ENCODE measurements at regions not wholly inside any gene's neighbourhood (a gene's known extent, or its start where the extent isn't known, plus 50 kb on each side); places are given as distances from the start of the nearest gene placed in this dataset.

GRCh38 chr2:175234153-175234552 is 52.6 kb upstream of the ATP5MC3 start:
- Mint-ChIP-seq H3K36me3 (no peaks in the 10 kb centered on the region), H3K4me3 (no peak overlapping the region), H3K27me3 (peaks cover 8% of the 10 kb centered on the region), H3K27ac (no peak overlapping the region), H3K9me3 (peaks cover 5% of the 10 kb centered on the region), H3K4me1 (no peaks in the 10 kb centered on the region)
- DNase-seq: no peak
- CTCF ChIA-PET: interaction anchor here (2.2 kb wide), 1 partner anchor 17 kb away, joined by 13 read pairs; no protein-coding TSS in a partner anchor

- H3K4me3 Mint-ChIP-seq: no peak overlapping the region
- CTCF ChIA-PET: interaction anchor here (2.2 kb wide), 1 partner anchor 18 kb away, joined by 13 read pairs; no protein-coding TSS in a partner anchor
- peaks cover 2% of the 10 kb centered on the region for H3K9me3 Mint-ChIP-seq
- no peaks in the 10 kb centered on the region for H3K36me3 Mint-ChIP-seq
- no peak for DNase-seq
- peaks cover under 1% of the 10 kb centered on the region for H3K27me3 Mint-ChIP-seq
- no peaks in the 10 kb centered on the region for H3K4me1 Mint-ChIP-seq
- H3K27ac Mint-ChIP-seq: no peak overlapping the region
Measured at GRCh38 chr2:175233135-175233719, 51.7 kb upstream of the ATP5MC3 start.

All from activated naive CD4-positive, alpha-beta T cell treated with anti-CD3 and anti-CD28 coated beads, Interleukin-2, amount 10 ng/mL, durations not matched to agents 7 days and 5 days (primary cell).